HepG2 (cell line): ENCODE measurements at regions not wholly inside any gene's neighbourhood (a gene's known extent, or its start where the extent isn't known, plus 50 kb on each side); places are given as distances from the start of the nearest gene placed in this dataset.

Experiments used
- ATAC-seq: fragments of 200-7000 bp; cut with Tn5 transposase; 3 replicates; pipeline ENCODE4 v1.9.1; 2020; ENCODE audit warnings: mild to moderate bottlenecking, moderate library complexity
- BruUV-seq: library from RNA; stranded (reverse); fragments of 400-500 nt; replicated peaks from 2 replicates; lab custom pipeline; 2021; lab: Mats Ljungman, UMichigan
- CTCF ChIA-PET: fragments of 300-600 bp; formaldehyde crosslinking; extraction: SDS; loops from one replicate; lab custom pipeline; 2021; ENCODE audit warnings: low total read pairs, inconsistent platforms, low intra/inter-chr PET ratio; lab: Yijun Ruan, JAX
- POLR2A ChIA-PET: fragments of 350-600 bp; sonication (Branson Sonifier 250); formaldehyde crosslinking; loops from one replicate; lab custom pipeline; 2020; ENCODE audit warnings: antibody characterized with exemption, inconsistent platforms; lab: Yijun Ruan, JAX
- DNase-seq: peaks from one replicate; pipeline ENCODE4 v3.0.0-alpha.2; 2015; ENCODE audit warnings: low spot score
- FAIRE-seq: peaks from 3 replicates; lab custom pipeline; 2011; peaks lifted over from hg19 to GRCh38; lab: Jason Lieb, UNC
- H2AFZ ChIP-seq: one replicate; pipeline ENCODE4 v1.6.1; 2011; ENCODE audit warnings: low read length, inconsistent platforms
- H3K27ac ChIP-seq: fragments of 300-600 bp; 3 replicates; pipeline ENCODE4 v1.8.0; 2011; ENCODE audit warnings: mixed run types, mild to moderate bottlenecking, mixed read lengths, low read length, inconsistent platforms; ENCODE audit not compliant: insufficient read depth; ENCODE audit errors: extremely low read length
- H3K27me3 ChIP-seq, 2 experiments: fragments of 200-600 bp in 1 of 2; 2 replicates in 1 of 2; 3 replicates in 1 of 2; pipeline versions ENCODE4 v1.6.0 to v1.8.0; 2011; ENCODE audit warnings: low read length in 2 of 2, mild to moderate bottlenecking in 2 of 2, moderate library complexity in 2 of 2, inconsistent platforms in 1 of 2; ENCODE audit not compliant: insufficient read depth in 2 of 2, control insufficient read depth in 1 of 2
- H3K36me3 ChIP-seq, 2 experiments: fragments of 200-600 bp in 1 of 2; replicated peaks in 1 of 2; 2 replicates in 1 of 2; 3 replicates in 1 of 2; pipeline versions ENCODE4 v1.5.1 to v1.8.0; 2011; ENCODE audit warnings: low read length in 2 of 2, inconsistent platforms in 1 of 2; ENCODE audit not compliant: insufficient read depth in 2 of 2, control insufficient read depth in 1 of 2
- H3K4me1 ChIP-seq: 2 replicates; pipeline ENCODE4 v1.5.1; 2012; ENCODE audit warnings: low read length, inconsistent platforms; ENCODE audit not compliant: insufficient read depth
- H3K4me2 ChIP-seq: 2 replicates; pipeline ENCODE4 v1.6.0; 2011; ENCODE audit warnings: low read depth, low read length, inconsistent platforms
- H3K4me3 ChIP-seq, 3 experiments: fragments of 200-600 bp in 1 of 3; sonication (generic), shearing (Covaris generic) in 1 of 3; replicated peaks in 1 of 3; 2 replicates each; pipeline ENCODE4 v1.5.1; 2011 to 2016; ENCODE audit warnings: low read length in 3 of 3, inconsistent platforms in 2 of 3, low read depth in 2 of 3, mild to moderate bottlenecking in 2 of 3, control low read depth in 1 of 3, mixed read lengths in 1 of 3; ENCODE audit not compliant: insufficient read depth in 1 of 3
- H3K79me2 ChIP-seq: one replicate; pipeline ENCODE4 v1.6.1; 2011; ENCODE audit warnings: low read length, inconsistent platforms; ENCODE audit not compliant: insufficient read depth
- H3K9ac ChIP-seq: 2 replicates; pipeline ENCODE4 v1.6.0; 2011; ENCODE audit warnings: mild to moderate bottlenecking, low read depth, low read length, inconsistent platforms; ENCODE audit not compliant: insufficient read depth
- H3K9me3 ChIP-seq: 2 replicates; pipeline ENCODE4 v1.5.1; 2012; ENCODE audit warnings: mild to moderate bottlenecking, low read length
- H4K20me1 ChIP-seq: 2 replicates; pipeline ENCODE4 v1.6.0; 2011; ENCODE audit warnings: inconsistent platforms, mild to moderate bottlenecking, low read length, moderate library complexity; ENCODE audit not compliant: insufficient read depth
- ARID2 ChIP-seq: sonication (generic); formaldehyde crosslinking; IDR thresholded peaks from 2 replicates; pipeline ENCODE4 v1.8.1; 2022; ENCODE audit warnings: mild to moderate bottlenecking, missing genetic modification reagents, borderline replicate concordance
- CCDC6 ChIP-seq: sonication (generic); formaldehyde crosslinking; IDR thresholded peaks from 2 replicates; pipeline ENCODE4 v1.8.1; 2022; ENCODE audit warnings: mild to moderate bottlenecking, missing genetic modification reagents, moderate library complexity
- MAFK ChIP-seq, 2 experiments: IDR thresholded peaks in 1 of 2; conservative IDR thresholded peaks in 1 of 2; 2 replicates each; pipeline ENCODE4 v1.6.1; 2011; ENCODE audit warnings: improper control_type of control experiment in 2 of 2, low read length in 2 of 2
- MIER3 ChIP-seq: IDR thresholded peaks from 2 replicates; pipeline ENCODE4 v1.6.1; 2016; ENCODE audit warnings: missing compliant biosample characterization, borderline replicate concordance
- MXD1 ChIP-seq: sonication (generic); formaldehyde crosslinking; IDR thresholded peaks from 2 replicates; pipeline ENCODE4 v1.4.0; 2020; ENCODE audit warnings: mild to moderate bottlenecking, missing genetic modification reagents
- SMARCE1 ChIP-seq: fragments of 450-650 bp; IDR thresholded peaks from 2 replicates; pipeline ENCODE4 v1.6.1; 2017; ENCODE audit warnings: borderline replicate concordance
- ZFAT ChIP-seq: sonication (generic); formaldehyde crosslinking; conservative IDR thresholded peaks from 2 replicates; pipeline ENCODE4 v1.8.1; 2023; ENCODE audit warnings: missing genetic modification reagents, inconsistent platforms
- ZFP91 ChIP-seq: sonication (generic); formaldehyde crosslinking; IDR thresholded peaks from 2 replicates; pipeline ENCODE4 v1.9.0; 2022; ENCODE audit warnings: missing genetic modification reagents, mild to moderate bottlenecking, borderline replicate concordance
- ZIK1 ChIP-seq: sonication (generic); formaldehyde crosslinking; IDR thresholded peaks from 2 replicates; pipeline ENCODE4 v1.5.0; 2020; ENCODE audit warnings: mild to moderate bottlenecking, low read depth, missing genetic modification reagents, borderline replicate concordance
- ZNF672 ChIP-seq: sonication (generic); formaldehyde crosslinking; IDR thresholded peaks from 2 replicates; pipeline ENCODE4 v1.8.1; 2022; ENCODE audit warnings: missing genetic modification reagents
- WGBS: methylation state at CpG from one replicate; pipeline ENCODE4 v1.1.6; 2017; ENCODE audit warnings: low lambda C conversion rate; 5-methylcytosine and 5-hydroxymethylcytosine counted together
- in situ Hi-C: cut with HindIII; loops from 2 replicates; pipeline ENCODE4 v1.10.0; 2017; ENCODE audit warnings: low pct_unique_long_range_greater_than_20kb; ENCODE audit not compliant: extremely low pct_ligation_motif_present
- intact Hi-C: fragments of 100-400 bp; cut with micrococcal nuclease; formaldehyde crosslinking; loops from one replicate; pipeline ENCODE4 v1.10.0; 2022; ENCODE audit not compliant: unreplicated experiment

GRCh38 chr5:2263763-2264162 lies 381.0 kb upstream of the IRX4 start:
- H3K36me3 ChIP-seq, result no peaks in the 10 kb centered on the region
- DNase-seq (no peak), ATAC-seq (no peak), FAIRE-seq (no peak)
- H3K4me3 ChIP-seq, result no peak overlapping the region
- no peaks in the 10 kb centered on the region for H4K20me1 ChIP-seq
- in situ Hi-C loops, result no loop called here
- BruUV-seq, result no TSS peak
- no peak for TF ChIP-seq ZNF672 (CRISPR knock-in tag)
- no peak for TF ChIP-seq ARID2 (CRISPR knock-in tag)
- no peak for TF ChIP-seq ZFP91 (CRISPR knock-in tag)
- no peak for TF ChIP-seq ZFAT
- no peak for TF ChIP-seq ZIK1
- TF ChIP-seq SMARCE1, result no peak
- no peak overlapping the region for H3K4me2 ChIP-seq
- H3K9me3 ChIP-seq, result no peaks in the 10 kb centered on the region
- ChIA-PET CTCF (no interaction called here), POLR2A (no interaction called here)
- H3K27ac ChIP-seq, result no peak overlapping the region
- no peaks in the 10 kb centered on the region for H3K79me2 ChIP-seq
- intact Hi-C loops, result no loop called here
- H3K4me1 ChIP-seq, result no peaks in the 10 kb centered on the region
- peaks cover 2 to 35% of the 10 kb centered on the region in 2 experiments; a peak in 3 of 5 replicates for H3K27me3 ChIP-seq
- WGBS, result 16% methylated on average over 7 of the region's 12 CpGs
- H3K9ac ChIP-seq, result no peak overlapping the region
- H2AFZ ChIP-seq, result no peak overlapping the region

GRCh38 chr5:2262620-2263019 lies 379.9 kb upstream of the IRX4 start:
- TF ChIP-seq MXD1 (no peak), MIER3 (CRISPR knock-in tag) (no peak), MAFK (conservative IDR thresholded peaks at IDR 0.05 in 1 of 2, IDR thresholded peaks at IDR 0.05 in 1 of 2; ENCODE audit: low read length in 2 of 2) (no peak), CCDC6 (CRISPR knock-in tag) (no peak)
- no peak for ATAC-seq
- Histone ChIP-seq H3K4me1 (no peaks in the 10 kb centered on the region), H3K9me3 (no peaks in the 10 kb centered on the region), H2AFZ (no peak overlapping the region), H3K27ac (no peak overlapping the region), H3K79me2 (no peaks in the 10 kb centered on the region), H3K27me3 (peaks cover 2 to 35% of the 10 kb centered on the region in 2 experiments; a peak in 3 of 5 replicates), H3K4me2 (no peak overlapping the region), H4K20me1 (no peaks in the 10 kb centered on the region), H3K36me3 (no peaks in the 10 kb centered on the region), H3K4me3 (no peak overlapping the region), H3K9ac (no peak overlapping the region)
- ChIA-PET CTCF (no interaction called here), POLR2A (no interaction called here)
- no peak for FAIRE-seq
- in situ Hi-C loops (no loop called here), intact Hi-C loops (no loop called here)
- no peak for DNase-seq
- no TSS peak for BruUV-seq
- 0% methylated on average over 2 of the region's 9 CpGs for WGBS
